ENCODE measurements at regions not wholly inside any gene's neighbourhood (a gene's known extent, or its start where the extent isn't known, plus 50 kb on each side); places are given as distances from the start of the nearest gene placed in this dataset.

- TF ChIP-seq CTCF (IDR thresholded peaks at IDR 0.05) (no peak), POLR2AphosphoS5 (IDR thresholded peaks at IDR 0.05) (no peak)
Measured at GRCh38 chr1:215487466-215487865, 79.6 kb upstream of the KCTD3 start.
